Panc1 (cell line): ENCODE measurements at regions not wholly inside any gene's neighbourhood (a gene's known extent, or its start where the extent isn't known, plus 50 kb on each side); places are given as distances from the start of the nearest gene placed in this dataset.

ENCODE experiments used
- ATAC-seq: fragments of 200-7000 bp; cut with Tn5 transposase; 2 replicates; pipeline ENCODE4 v1.9.1; 2020; ENCODE audit warnings: mild to moderate bottlenecking, moderate library complexity
- BruUV-seq: library from RNA; stranded (reverse); fragments of 400-500 nt; replicated peaks from 2 replicates; lab custom pipeline; 2021; lab: Mats Ljungman, UMichigan
- CTCF ChIA-PET: fragments of 300-600 bp; sonication (Branson Sonifier 250); formaldehyde crosslinking; loops from one replicate; lab custom pipeline; 2022; ENCODE audit warnings: antibody characterized with exemption; lab: Charles Lee
- POLR2A ChIA-PET: fragments of 300-600 bp; sonication (Branson Sonifier 250); formaldehyde crosslinking; loops from one replicate; lab custom pipeline; 2022; ENCODE audit warnings: antibody characterized with exemption; lab: Charles Lee
- DNase-seq: peaks from one replicate; pipeline ENCODE4 v3.0.0-alpha.2; 2010; ENCODE audit warnings: low read depth, low spot score
- H3K27ac ChIP-seq: 2 replicates; pipeline ENCODE4 v1.5.1; 2011; ENCODE audit warnings: mild to moderate bottlenecking, low read length, inconsistent platforms
- H3K27me3 ChIP-seq: fragments of 200-500 bp; sonication (Bioruptor generic); 2 replicates; pipeline ENCODE4 v1.6.0; 2014; ENCODE audit warnings: low read length, inconsistent platforms; ENCODE audit not compliant: control insufficient read depth, insufficient read depth
- H3K36me3 ChIP-seq: fragments of 200-500 bp; sonication (Bioruptor generic); 2 replicates; pipeline ENCODE4 v1.5.1; 2014; ENCODE audit warnings: inconsistent platforms, mild to moderate bottlenecking, low read length, moderate library complexity; ENCODE audit not compliant: control insufficient read depth, insufficient read depth
- H3K4me1 ChIP-seq: 2 replicates; pipeline ENCODE4 v1.5.1; 2011; ENCODE audit warnings: inconsistent platforms, mild to moderate bottlenecking, low read length, moderate library complexity; ENCODE audit not compliant: control insufficient read depth, insufficient read depth
- H3K4me3 ChIP-seq, 2 experiments: 2 replicates each; pipeline ENCODE4 v1.5.1; 2011 to 2012; ENCODE audit warnings: low read depth in 2 of 2, low read length in 2 of 2, mild to moderate bottlenecking in 2 of 2, inconsistent platforms in 1 of 2, moderate library complexity in 1 of 2
- H3K9me3 ChIP-seq: fragments of 200-500 bp; sonication (Bioruptor generic); 2 replicates; pipeline ENCODE4 v1.5.1; 2014; ENCODE audit warnings: low read depth, mild to moderate bottlenecking, inconsistent platforms, low read length, moderate library complexity; ENCODE audit not compliant: control insufficient read depth, insufficient read depth
- POLR2AphosphoS5 ChIP-seq: IDR thresholded peaks from 2 replicates; pipeline ENCODE4 v1.6.1; 2012; ENCODE audit warnings: mild to moderate bottlenecking, low read depth, low read length, moderate library complexity
- SIN3A ChIP-seq: IDR thresholded peaks from 2 replicates; pipeline ENCODE4 v1.6.1; 2012; ENCODE audit warnings: low read depth, mild to moderate bottlenecking, low read length, moderate library complexity, borderline replicate concordance; ENCODE audit not compliant: insufficient read depth
- TCF7L2 ChIP-seq: IDR thresholded peaks from 2 replicates; pipeline ENCODE4 v1.6.1; 2011; ENCODE audit warnings: mild to moderate bottlenecking, low read depth, low read length, inconsistent platforms
- in situ Hi-C: cut with HindIII; loops from 2 replicates; pipeline ENCODE4 v1.10.0; 2016; ENCODE audit warnings: low sequenced_read_pairs, low pct_unique_long_range_greater_than_20kb
- intact Hi-C: fragments of 100-400 bp; cut with micrococcal nuclease; formaldehyde crosslinking; loops from one replicate; pipeline ENCODE4 v1.10.0; 2022; ENCODE audit not compliant: unreplicated experiment
- TF ChIP-seq, protein P1 (sequence below), 2 experiments: IDR thresholded peaks; 2 replicates each; pipeline ENCODE4 v1.6.1; 2011 to 2012; ENCODE audit warnings: low read depth in 2 of 2, control low read depth in 1 of 2, low read length in 1 of 2, mild to moderate bottlenecking in 1 of 2, moderate library complexity in 1 of 2; ENCODE audit not compliant: insufficient read depth in 1 of 2
- TF ChIP-seq, protein P2 (sequence below): fragments of 450-650 bp; IDR thresholded peaks from 2 replicates; pipeline ENCODE4 v1.5.1; 2017; ENCODE audit warnings: mild to moderate bottlenecking

DNA sequence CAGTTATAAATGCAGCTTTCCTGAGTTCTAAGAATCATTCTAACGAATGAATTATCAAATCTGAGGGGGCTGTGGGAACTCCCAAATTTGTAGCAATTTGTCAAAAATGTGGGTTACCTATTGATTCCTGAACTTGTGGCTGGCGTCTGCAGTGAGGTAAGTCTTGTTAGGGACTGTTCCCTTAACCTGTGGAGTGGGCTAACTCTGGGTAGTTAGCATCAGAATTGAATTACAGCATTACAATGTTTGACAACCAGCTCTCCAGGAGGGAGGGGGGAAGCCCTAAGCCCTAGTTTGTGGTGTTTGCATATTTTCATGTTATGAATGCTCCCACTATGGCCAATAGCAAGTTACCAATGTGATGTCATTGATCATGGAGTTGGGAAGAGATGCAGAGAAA lies 65.9 kb upstream of the STT3B start:
- H3K9me3 ChIP-seq = no peaks in the 10 kb centered on the region
- no peak overlapping the region for H3K27ac ChIP-seq
- TF ChIP-seq, protein P1, sequence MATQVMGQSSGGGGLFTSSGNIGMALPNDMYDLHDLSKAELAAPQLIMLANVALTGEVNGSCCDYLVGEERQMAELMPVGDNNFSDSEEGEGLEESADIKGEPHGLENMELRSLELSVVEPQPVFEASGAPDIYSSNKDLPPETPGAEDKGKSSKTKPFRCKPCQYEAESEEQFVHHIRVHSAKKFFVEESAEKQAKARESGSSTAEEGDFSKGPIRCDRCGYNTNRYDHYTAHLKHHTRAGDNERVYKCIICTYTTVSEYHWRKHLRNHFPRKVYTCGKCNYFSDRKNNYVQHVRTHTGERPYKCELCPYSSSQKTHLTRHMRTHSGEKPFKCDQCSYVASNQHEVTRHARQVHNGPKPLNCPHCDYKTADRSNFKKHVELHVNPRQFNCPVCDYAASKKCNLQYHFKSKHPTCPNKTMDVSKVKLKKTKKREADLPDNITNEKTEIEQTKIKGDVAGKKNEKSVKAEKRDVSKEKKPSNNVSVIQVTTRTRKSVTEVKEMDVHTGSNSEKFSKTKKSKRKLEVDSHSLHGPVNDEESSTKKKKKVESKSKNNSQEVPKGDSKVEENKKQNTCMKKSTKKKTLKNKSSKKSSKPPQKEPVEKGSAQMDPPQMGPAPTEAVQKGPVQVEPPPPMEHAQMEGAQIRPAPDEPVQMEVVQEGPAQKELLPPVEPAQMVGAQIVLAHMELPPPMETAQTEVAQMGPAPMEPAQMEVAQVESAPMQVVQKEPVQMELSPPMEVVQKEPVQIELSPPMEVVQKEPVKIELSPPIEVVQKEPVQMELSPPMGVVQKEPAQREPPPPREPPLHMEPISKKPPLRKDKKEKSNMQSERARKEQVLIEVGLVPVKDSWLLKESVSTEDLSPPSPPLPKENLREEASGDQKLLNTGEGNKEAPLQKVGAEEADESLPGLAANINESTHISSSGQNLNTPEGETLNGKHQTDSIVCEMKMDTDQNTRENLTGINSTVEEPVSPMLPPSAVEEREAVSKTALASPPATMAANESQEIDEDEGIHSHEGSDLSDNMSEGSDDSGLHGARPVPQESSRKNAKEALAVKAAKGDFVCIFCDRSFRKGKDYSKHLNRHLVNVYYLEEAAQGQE (IDR thresholded peaks at IDR 0.05; ENCODE audit: insufficient read depth in 1 of 2, low read depth in 2 of 2, low read length in 1 of 2) = no peak
- TF ChIP-seq, protein P2, sequence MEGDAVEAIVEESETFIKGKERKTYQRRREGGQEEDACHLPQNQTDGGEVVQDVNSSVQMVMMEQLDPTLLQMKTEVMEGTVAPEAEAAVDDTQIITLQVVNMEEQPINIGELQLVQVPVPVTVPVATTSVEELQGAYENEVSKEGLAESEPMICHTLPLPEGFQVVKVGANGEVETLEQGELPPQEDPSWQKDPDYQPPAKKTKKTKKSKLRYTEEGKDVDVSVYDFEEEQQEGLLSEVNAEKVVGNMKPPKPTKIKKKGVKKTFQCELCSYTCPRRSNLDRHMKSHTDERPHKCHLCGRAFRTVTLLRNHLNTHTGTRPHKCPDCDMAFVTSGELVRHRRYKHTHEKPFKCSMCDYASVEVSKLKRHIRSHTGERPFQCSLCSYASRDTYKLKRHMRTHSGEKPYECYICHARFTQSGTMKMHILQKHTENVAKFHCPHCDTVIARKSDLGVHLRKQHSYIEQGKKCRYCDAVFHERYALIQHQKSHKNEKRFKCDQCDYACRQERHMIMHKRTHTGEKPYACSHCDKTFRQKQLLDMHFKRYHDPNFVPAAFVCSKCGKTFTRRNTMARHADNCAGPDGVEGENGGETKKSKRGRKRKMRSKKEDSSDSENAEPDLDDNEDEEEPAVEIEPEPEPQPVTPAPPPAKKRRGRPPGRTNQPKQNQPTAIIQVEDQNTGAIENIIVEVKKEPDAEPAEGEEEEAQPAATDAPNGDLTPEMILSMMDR = no peak
- TF ChIP-seq POLR2AphosphoS5 = no peak
- no peak for TF ChIP-seq TCF7L2
- no peak for TF ChIP-seq SIN3A
- ATAC-seq (no peak), DNase-seq (no peak)
- H3K4me3 ChIP-seq = no peak overlapping the region
- H3K27me3 ChIP-seq = no peaks in the 10 kb centered on the region
- in situ Hi-C loops (no loop called here), intact Hi-C loops (no loop called here)
- CTCF ChIA-PET = no interaction called here
- BruUV-seq = no TSS peak
- H3K4me1 ChIP-seq = no peaks in the 10 kb centered on the region
- H3K36me3 ChIP-seq = no peaks in the 10 kb centered on the region
- POLR2A ChIA-PET = no interaction called here

DNA sequence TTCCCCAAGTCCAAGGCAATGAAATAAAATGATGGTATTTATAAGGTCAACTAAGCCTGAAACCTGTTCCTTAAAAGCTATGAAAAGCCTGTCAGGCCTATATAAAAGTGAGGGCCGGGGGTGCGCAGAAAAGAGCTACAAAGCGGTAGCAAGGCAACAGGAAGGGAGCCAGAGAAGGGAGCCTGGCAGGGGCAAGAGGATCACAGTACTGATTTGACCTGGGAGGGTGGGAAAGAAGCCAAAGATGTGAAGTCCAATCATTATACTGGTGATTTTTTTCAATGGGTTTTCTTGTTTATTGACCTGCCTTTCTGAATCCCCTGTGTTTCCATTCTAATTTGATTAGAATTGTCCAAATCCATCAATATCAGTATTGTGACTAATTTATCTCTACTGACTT lies 64.3 kb upstream of the STT3B start:
- H3K27ac ChIP-seq = no peak overlapping the region
- no TSS peak for BruUV-seq

More for the DNA sequence above, 64.3 kb upstream of the STT3B start:
- ChIA-PET POLR2A (no interaction called here), CTCF (no interaction called here)
- no peaks in the 10 kb centered on the region for H3K9me3 ChIP-seq
- no peak overlapping the region for H3K4me3 ChIP-seq
- H3K27me3 ChIP-seq = no peaks in the 10 kb centered on the region
- intact Hi-C loops = no loop called here
- TF ChIP-seq SIN3A (no peak), POLR2AphosphoS5 (no peak), TCF7L2 (no peak)
- TF ChIP-seq, protein P1 (IDR thresholded peaks at IDR 0.05; ENCODE audit: insufficient read depth in 1 of 2, low read depth in 2 of 2, low read length in 1 of 2) = no peak
- TF ChIP-seq, protein P2 = no peak
- no peak for ATAC-seq
- no peaks in the 10 kb centered on the region for H3K36me3 ChIP-seq
- in situ Hi-C loops = no loop called here
- no peak for DNase-seq
- no peaks in the 10 kb centered on the region for H3K4me1 ChIP-seq
